ENCODE measurements at regions not wholly inside any gene's neighbourhood (a gene's known extent, or its start where the extent isn't known, plus 50 kb on each side); places are given as distances from the start of the nearest gene placed in this dataset.

DNA sequence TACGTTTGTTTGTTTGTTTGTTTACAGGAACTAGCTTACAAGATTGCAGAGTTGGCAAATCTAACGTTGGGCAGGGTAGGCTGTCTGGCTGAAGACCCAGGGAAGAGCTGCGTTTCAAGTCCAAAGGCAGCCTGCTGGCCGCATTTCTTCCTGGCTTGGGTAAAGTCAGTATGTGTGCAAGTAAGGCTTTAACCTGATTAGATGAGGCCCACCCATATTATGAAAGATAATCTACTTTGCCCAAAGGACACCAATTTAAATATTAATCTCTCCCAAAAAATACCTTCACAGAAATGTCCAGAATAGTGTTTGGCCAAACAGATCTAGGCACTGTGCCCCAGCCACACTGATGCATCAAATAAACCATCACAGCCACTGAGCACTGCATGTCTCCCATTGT lies 228.9 kb upstream of the HABP2 start:
- 75 to 83% methylated on average over 4 of the region's 4 CpGs for WGBS, 2 donors
- Histone ChIP-seq H3K9ac (ENCODE audit: insufficient read depth in 1 of 2, low read length in 2 of 2) (no peak overlapping the region), H3K36me3 (ENCODE audit: control insufficient read depth in 4 of 4, insufficient read depth in 4 of 4, low read length in 4 of 4) (no peaks in the 10 kb centered on the region), H3K9me3 (ENCODE audit: control insufficient read depth in 4 of 4, insufficient read depth in 3 of 4, low read length in 3 of 4) (peaks cover 0 to 2% (median 0%) of the 10 kb centered on the region in 4 donors), H3K4me1 (ENCODE audit: control insufficient read depth in 5 of 5, insufficient read depth in 5 of 5, low read length in 5 of 5) (peaks cover 0 to 1% (median 0%) of the 10 kb centered on the region in 5 donors), H3K27me3 (ENCODE audit: control insufficient read depth in 3 of 3, insufficient read depth in 3 of 3, low read length in 2 of 3) (no peaks in the 10 kb centered on the region), H3K4me3 (no peak overlapping the region), H3K27ac (ENCODE audit: low read depth in 1 of 2, low read length in 1 of 2) (no peak overlapping the region)
- DNase-seq (no peak), ATAC-seq (ENCODE audit: insufficient read depth, low FRiP score) (no peak)
- TF ChIP-seq, protein P1, sequence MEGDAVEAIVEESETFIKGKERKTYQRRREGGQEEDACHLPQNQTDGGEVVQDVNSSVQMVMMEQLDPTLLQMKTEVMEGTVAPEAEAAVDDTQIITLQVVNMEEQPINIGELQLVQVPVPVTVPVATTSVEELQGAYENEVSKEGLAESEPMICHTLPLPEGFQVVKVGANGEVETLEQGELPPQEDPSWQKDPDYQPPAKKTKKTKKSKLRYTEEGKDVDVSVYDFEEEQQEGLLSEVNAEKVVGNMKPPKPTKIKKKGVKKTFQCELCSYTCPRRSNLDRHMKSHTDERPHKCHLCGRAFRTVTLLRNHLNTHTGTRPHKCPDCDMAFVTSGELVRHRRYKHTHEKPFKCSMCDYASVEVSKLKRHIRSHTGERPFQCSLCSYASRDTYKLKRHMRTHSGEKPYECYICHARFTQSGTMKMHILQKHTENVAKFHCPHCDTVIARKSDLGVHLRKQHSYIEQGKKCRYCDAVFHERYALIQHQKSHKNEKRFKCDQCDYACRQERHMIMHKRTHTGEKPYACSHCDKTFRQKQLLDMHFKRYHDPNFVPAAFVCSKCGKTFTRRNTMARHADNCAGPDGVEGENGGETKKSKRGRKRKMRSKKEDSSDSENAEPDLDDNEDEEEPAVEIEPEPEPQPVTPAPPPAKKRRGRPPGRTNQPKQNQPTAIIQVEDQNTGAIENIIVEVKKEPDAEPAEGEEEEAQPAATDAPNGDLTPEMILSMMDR (IDR thresholded peaks at IDR 0.05; ENCODE audit: control extremely low read depth, extremely low read depth), result no peak

DNA sequence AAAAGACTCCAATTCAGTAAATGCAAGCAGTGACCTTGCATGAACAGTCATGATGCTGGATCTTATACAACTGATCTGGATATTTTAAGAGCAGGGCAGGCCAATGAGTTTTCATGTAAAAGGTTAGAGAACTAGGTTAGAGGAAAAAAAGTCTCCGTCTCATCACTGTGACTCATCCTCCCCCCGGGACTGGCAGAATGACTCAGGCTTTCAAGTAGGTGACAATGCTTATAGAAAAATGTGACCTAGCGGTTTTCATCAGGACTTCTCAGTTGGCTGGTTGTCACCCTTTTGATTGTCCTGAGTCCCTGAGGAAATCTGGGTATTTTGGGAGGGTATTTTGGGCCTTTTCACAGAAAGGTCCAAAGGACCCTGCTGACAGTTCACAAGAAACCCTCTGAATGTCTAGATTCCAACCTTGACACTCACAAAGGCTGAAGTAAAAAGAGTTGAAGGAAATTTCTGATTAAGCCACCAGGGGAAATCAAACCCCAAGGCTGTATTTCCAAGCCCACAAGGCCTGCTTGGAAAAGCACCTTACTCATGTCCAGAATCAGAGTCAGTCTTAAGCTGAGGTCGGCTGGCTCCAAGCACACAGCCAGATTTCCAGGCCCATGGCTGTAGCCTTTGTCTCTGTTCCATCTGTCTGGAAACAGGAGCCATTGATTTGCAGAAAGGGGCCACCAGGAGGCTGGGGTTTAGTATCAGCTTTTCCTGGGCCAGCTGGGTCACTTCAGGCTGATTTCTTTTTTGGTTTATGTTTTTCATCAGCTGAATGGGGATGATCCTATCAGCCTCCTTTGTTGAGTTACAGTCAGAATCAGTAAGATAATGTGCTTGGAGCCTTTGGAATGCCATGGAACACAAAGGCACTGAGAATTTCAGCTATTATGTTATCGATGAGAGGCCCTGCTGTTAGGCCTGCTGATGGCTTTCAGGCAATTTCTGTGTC lies 226.4 kb upstream of the HABP2 start:
- no peak for DNase-seq
- TF ChIP-seq, protein P1 (IDR thresholded peaks at IDR 0.05; ENCODE audit: control extremely low read depth, extremely low read depth), result no peak
- peaks cover 0 to 2% (median 0%) of the 10 kb centered on the region in 4 donors for H3K9me3 ChIP-seq (ENCODE audit: control insufficient read depth in 4 of 4, insufficient read depth in 3 of 4, low read length in 3 of 4)
- H3K27me3 ChIP-seq (ENCODE audit: control insufficient read depth in 3 of 3, insufficient read depth in 3 of 3, low read length in 2 of 3), result no peaks in the 10 kb centered on the region
- ATAC-seq (ENCODE audit: insufficient read depth, low FRiP score), result peak; percentile 24
- H3K9ac ChIP-seq (ENCODE audit: insufficient read depth in 1 of 2, low read length in 2 of 2), result no peak overlapping the region
- no peak overlapping the region for H3K27ac ChIP-seq (ENCODE audit: low read depth in 1 of 2, low read length in 1 of 2)
- no peak overlapping the region for H3K4me3 ChIP-seq
- 53 to 56% methylated on average over 5 of the region's 5 CpGs for WGBS, 2 donors
- H3K36me3 ChIP-seq (ENCODE audit: control insufficient read depth in 4 of 4, insufficient read depth in 4 of 4, low read length in 4 of 4), result no peaks in the 10 kb centered on the region
- peaks cover 0 to 8% (median 2%) of the 10 kb centered on the region in 5 donors for H3K4me1 ChIP-seq (ENCODE audit: control insufficient read depth in 5 of 5, insufficient read depth in 5 of 5, low read length in 5 of 5)

DNA sequence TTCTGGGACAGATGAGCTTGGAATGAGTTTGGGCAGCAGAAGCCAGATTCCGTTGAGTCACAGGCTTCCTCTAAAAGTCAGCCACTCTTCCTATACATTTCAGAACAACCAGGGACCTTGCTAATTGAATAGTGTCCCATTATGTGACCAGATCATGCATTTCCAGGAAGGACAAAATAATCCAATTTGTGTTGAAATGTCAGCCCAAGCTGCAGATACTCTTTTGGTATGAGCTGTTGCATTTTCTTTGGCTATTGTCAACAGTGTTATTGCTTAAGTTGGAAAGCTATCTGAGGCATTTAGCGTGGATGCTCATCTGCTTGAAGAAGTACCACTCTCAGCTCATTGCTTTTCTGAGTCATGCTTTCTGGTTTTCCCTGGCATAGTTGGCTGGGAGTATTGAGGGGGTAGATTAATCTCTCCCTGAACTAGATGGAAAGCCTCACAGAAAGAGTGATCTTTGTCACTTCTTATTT lies 223.7 kb upstream of the HABP2 start:
- Histone ChIP-seq H3K27ac (ENCODE audit: low read depth in 1 of 2, low read length in 1 of 2) (no peak overlapping the region), H3K9ac (ENCODE audit: insufficient read depth in 1 of 2, low read length in 2 of 2) (no peak overlapping the region), H3K4me1 (ENCODE audit: control insufficient read depth in 5 of 5, insufficient read depth in 5 of 5, low read length in 5 of 5) (peaks cover 0 to 8% (median 2%) of the 10 kb centered on the region in 5 donors), H3K4me3 (no peak overlapping the region), H3K27me3 (ENCODE audit: control insufficient read depth in 3 of 3, insufficient read depth in 3 of 3, low read length in 2 of 3) (no peaks in the 10 kb centered on the region), H3K36me3 (ENCODE audit: control insufficient read depth in 4 of 4, insufficient read depth in 4 of 4, low read length in 4 of 4) (no peaks in the 10 kb centered on the region), H3K9me3 (ENCODE audit: control insufficient read depth in 4 of 4, insufficient read depth in 3 of 4, low read length in 3 of 4) (peaks cover 0 to 4% (median under 1%) of the 10 kb centered on the region in 4 donors)
- DNase-seq (peak in 2 of 3 donors; percentile 24 to 70), ATAC-seq (ENCODE audit: insufficient read depth, low FRiP score) (peak; percentile 22)
- TF ChIP-seq, protein P1 (IDR thresholded peaks at IDR 0.05; ENCODE audit: control extremely low read depth, extremely low read depth), result no peak
- 68 to 82% methylated on average over 2 of the region's 2 CpGs for WGBS, 2 donors
